Ectodermal cell (in vitro differentiated cells): ENCODE measurements at regions not wholly inside any gene's neighbourhood (a gene's known extent, or its start where the extent isn't known, plus 50 kb on each side); places are given as distances from the start of the nearest gene placed in this dataset.

Experiments
- H3K27ac ChIP-seq: 2 replicates; pipeline ENCODE4 v1.7.0; 2013; ENCODE audit warnings: mild to moderate bottlenecking, low read depth, low read length; ENCODE audit not compliant: insufficient read depth, poor library complexity, severe bottlenecking
- H3K27me3 ChIP-seq: 2 replicates; pipeline ENCODE4 v1.7.0; 2013; ENCODE audit warnings: mild to moderate bottlenecking, low read length; ENCODE audit not compliant: insufficient read depth, control insufficient read depth, poor library complexity, severe bottlenecking
- H3K36me3 ChIP-seq: one replicate; pipeline ENCODE4 v1.7.0; 2013; ENCODE audit warnings: low read length; ENCODE audit not compliant: control insufficient read depth, insufficient read depth
- H3K4me1 ChIP-seq: one replicate; pipeline ENCODE4 v1.7.0; 2013; ENCODE audit warnings: low read length; ENCODE audit not compliant: control insufficient read depth, insufficient read depth
- H3K4me3 ChIP-seq: 2 replicates; pipeline ENCODE4 v1.7.0; 2013; ENCODE audit warnings: low read depth, low read length, control low read depth; ENCODE audit not compliant: insufficient read depth
- H3K9me3 ChIP-seq: 2 replicates; pipeline ENCODE4 v1.7.0; 2013; ENCODE audit warnings: mild to moderate bottlenecking, low read length, moderate library complexity; ENCODE audit not compliant: control insufficient read depth
- WGBS, 2 experiments: methylation state at CpG; one replicate each; pipeline ENCODE4 v1.1.7; 2013; ENCODE audit warnings: missing lambda C conversion rate in 2 of 2; 5-methylcytosine and 5-hydroxymethylcytosine counted together

- H3K4me1 ChIP-seq = peaks cover 13% of the 10 kb centered on the region
- H3K36me3 ChIP-seq = no peaks in the 10 kb centered on the region
- no peak overlapping the region for H3K27ac ChIP-seq
- no peak overlapping the region for H3K4me3 ChIP-seq
- WGBS, 2 experiments = 86 to 90% methylated on average over 7 of the region's 7 CpGs
- no peaks in the 10 kb centered on the region for H3K27me3 ChIP-seq
- no peaks in the 10 kb centered on the region for H3K9me3 ChIP-seq
These were observed 334.6 kb downstream of the MN1 start for GRCh38 chr22:27466778-27467438.

- Histone ChIP-seq H3K9me3 (no peaks in the 10 kb centered on the region), H3K4me3 (no peak overlapping the region), H3K36me3 (no peaks in the 10 kb centered on the region), H3K27me3 (no peaks in the 10 kb centered on the region), H3K4me1 (peaks cover 5% of the 10 kb centered on the region), H3K27ac (no peak overlapping the region)
- 83 to 88% methylated on average over 7 to 10 of the region's 10 CpGs for WGBS, 2 experiments
These were observed 333.8 kb downstream of the MN1 start for GRCh38 chr22:27467711-27468110.

GRCh38 chr22:27468712-27469111 lies 332.8 kb downstream of the MN1 start:
- Histone ChIP-seq H3K4me3 (no peak overlapping the region), H3K36me3 (no peaks in the 10 kb centered on the region), H3K27me3 (no peaks in the 10 kb centered on the region), H3K4me1 (peaks cover 3% of the 10 kb centered on the region), H3K9me3 (no peaks in the 10 kb centered on the region), H3K27ac (no peak overlapping the region)
- WGBS, 2 experiments = 65% methylated on average over 3 of the region's 3 CpGs

GRCh38 chr22:27470169-27470772 lies 331.3 kb downstream of the MN1 start:
- 87 to 92% methylated on average over 2 of the region's 2 CpGs for WGBS, 2 experiments
- H3K4me1 ChIP-seq = peaks cover 8% of the 10 kb centered on the region
- no peaks in the 10 kb centered on the region for H3K27me3 ChIP-seq
- no peaks in the 10 kb centered on the region for H3K36me3 ChIP-seq
- no peak overlapping the region for H3K27ac ChIP-seq
- no peaks in the 10 kb centered on the region for H3K9me3 ChIP-seq
- no peak overlapping the region for H3K4me3 ChIP-seq

DNA sequence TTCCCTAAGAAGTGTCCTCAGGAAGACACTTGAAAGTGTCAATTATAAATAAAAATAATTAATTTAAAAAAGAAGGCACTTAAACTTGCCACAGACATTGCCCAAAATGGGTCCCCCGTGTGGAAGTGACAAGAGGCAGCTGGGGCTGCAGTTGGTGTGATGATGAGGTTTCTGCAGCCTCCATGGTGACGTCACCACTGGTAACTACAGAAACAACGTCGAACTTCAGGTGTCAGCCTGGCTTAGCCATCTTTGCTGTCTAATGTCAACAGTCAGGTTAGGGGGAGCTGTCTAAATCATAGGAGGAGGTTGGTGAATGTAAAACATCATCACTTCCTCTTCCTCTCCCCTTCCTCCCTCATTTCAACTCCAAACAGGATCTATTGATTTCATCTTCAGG lies 328.6 kb downstream of the MN1 start:
- Histone ChIP-seq H3K36me3 (no peaks in the 10 kb centered on the region), H3K27ac (no peak overlapping the region), H3K4me1 (peaks cover 14% of the 10 kb centered on the region), H3K27me3 (no peaks in the 10 kb centered on the region), H3K4me3 (no peak overlapping the region), H3K9me3 (no peaks in the 10 kb centered on the region)
- WGBS, 2 experiments = 86 to 91% methylated on average over 4 of the region's 4 CpGs

DNA sequence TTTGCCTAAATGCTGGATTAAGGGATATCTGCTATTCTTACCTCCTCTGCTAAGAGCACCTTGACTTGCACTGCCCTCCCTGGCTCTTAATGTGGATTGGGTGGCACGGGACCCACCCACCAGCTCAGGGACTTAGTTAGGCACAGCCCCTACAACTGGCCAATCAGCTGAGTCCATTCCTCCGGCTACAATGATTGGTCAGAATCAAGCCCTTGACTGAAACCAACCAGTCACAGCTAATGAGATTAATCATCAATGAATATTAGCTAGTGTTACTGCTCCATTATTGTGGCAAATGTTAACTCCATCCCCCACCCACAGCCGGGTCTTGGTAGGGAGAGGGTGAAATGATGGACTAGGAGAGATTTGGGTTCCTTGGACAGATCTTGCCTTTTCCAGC lies 328.0 kb downstream of the MN1 start:
- Histone ChIP-seq H3K27me3 (no peaks in the 10 kb centered on the region), H3K36me3 (no peaks in the 10 kb centered on the region), H3K9me3 (no peaks in the 10 kb centered on the region), H3K4me1 (peaks cover 14% of the 10 kb centered on the region), H3K4me3 (no peak overlapping the region), H3K27ac (no peak overlapping the region)
- WGBS, 2 experiments = 90 to 95% methylated on average over 2 to 3 of the region's 3 CpGs

DNA sequence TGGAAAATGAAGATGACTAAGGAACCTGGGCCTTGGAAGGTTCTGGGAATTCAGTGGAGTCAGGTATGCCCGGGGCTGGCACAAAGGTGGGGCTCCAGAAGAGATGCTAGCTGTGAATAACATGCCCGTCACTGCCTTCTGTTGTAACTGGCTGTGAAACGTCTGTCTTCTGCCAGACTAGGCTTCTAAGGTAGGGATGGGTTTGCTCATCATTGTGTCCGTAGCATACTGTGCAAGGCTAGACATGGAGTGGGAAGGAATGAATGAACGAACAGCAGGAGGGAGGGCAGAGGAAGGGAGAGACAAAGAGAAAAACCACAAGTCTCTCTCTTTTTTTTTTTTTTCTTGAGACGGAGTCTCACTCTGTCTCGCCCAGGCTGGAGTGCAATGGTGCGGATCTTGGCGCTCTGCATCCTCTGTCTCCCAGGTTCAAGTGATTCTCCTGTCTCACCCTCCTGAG lies 327.4 kb downstream of the MN1 start:
- Histone ChIP-seq H3K4me1 (peaks cover 14% of the 10 kb centered on the region), H3K36me3 (no peaks in the 10 kb centered on the region), H3K4me3 (no peak overlapping the region), H3K27me3 (no peaks in the 10 kb centered on the region), H3K9me3 (no peaks in the 10 kb centered on the region), H3K27ac (no peak overlapping the region)
- 71 to 81% methylated on average over 9 of the region's 9 CpGs for WGBS, 2 experiments

- no peaks in the 10 kb centered on the region for H3K27me3 ChIP-seq
- H3K27ac ChIP-seq = no peak overlapping the region
- no peaks in the 10 kb centered on the region for H3K9me3 ChIP-seq
- no peaks in the 10 kb centered on the region for H3K36me3 ChIP-seq
- 66 to 68% methylated on average over 12 of the region's 12 CpGs for WGBS, 2 experiments
- H3K4me3 ChIP-seq = no peak overlapping the region
- H3K4me1 ChIP-seq = peaks cover 19% of the 10 kb centered on the region
These were observed 326.6 kb downstream of the MN1 start for GRCh38 chr22:27474711-27475547.

DNA sequence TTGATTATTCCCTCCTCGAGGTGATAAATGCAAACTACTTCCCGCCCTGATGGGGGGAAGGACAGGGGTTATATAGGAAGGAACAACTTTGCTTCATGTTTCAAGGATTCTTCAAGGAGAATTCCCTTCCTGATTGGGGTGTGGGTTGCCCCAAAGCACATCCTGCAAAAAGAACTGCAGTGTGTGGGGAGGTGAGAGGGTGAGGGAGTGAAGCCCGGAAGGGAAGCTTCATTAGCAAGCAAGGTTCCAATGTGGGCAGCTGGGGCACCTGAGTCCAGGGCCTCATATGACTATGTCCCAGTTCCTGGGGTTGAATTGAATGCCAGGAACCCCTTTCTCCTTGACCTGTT lies 326.0 kb downstream of the MN1 start:
- Histone ChIP-seq H3K27me3 (no peaks in the 10 kb centered on the region), H3K4me1 (peaks cover 25% of the 10 kb centered on the region), H3K4me3 (no peak overlapping the region), H3K27ac (no peak overlapping the region), H3K9me3 (no peaks in the 10 kb centered on the region), H3K36me3 (no peaks in the 10 kb centered on the region)
- WGBS, 2 experiments = 76 to 81% methylated on average over 3 of the region's 3 CpGs

- WGBS, 2 experiments = 91 to 94% methylated on average over 11 of the region's 11 CpGs
- Histone ChIP-seq H3K36me3 (no peaks in the 10 kb centered on the region), H3K27ac (no peak overlapping the region)
These were observed 325.2 kb downstream of the MN1 start for GRCh38 chr22:27476318-27476717.

More at GRCh38 chr22:27476318-27476717, 325.2 kb downstream of the MN1 start:
- no peak overlapping the region for H3K4me3 ChIP-seq
- H3K4me1 ChIP-seq = peaks cover 33% of the 10 kb centered on the region
- H3K27me3 ChIP-seq = no peaks in the 10 kb centered on the region
- no peaks in the 10 kb centered on the region for H3K9me3 ChIP-seq
